T1000 (cell line): ENCODE measurements at regions not wholly inside any gene's neighbourhood (a gene's known extent, or its start where the extent isn't known, plus 50 kb on each side); places are given as distances from the start of the nearest gene placed in this dataset.

Experiments used
- DNase-seq: peaks from one replicate; lab custom pipeline; 2025; ENCODE audit warnings: mixed read lengths; lab: John Stamatoyannopoulos, UW

DNA sequence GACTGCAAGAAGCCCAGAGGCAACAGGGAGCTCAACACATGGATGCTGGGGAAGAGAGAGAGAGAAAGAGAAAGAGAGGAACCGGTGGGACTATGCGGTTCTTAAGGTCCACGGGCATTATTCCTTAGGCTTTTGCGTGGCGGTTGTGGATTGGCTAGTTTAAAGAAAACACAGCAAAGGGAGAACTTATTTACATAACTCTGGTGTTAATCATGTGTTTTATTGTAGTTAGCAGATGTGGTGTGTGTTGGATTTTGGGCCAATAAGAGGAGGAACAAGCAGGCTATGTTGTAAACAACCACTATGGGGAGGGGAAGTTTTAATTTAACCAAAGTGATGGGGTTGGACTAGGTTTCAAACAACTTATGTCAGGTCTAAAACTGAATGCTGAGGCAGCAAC, 275.3 kb upstream of the KLF12 start:
- no peak for DNase-seq

DNA sequence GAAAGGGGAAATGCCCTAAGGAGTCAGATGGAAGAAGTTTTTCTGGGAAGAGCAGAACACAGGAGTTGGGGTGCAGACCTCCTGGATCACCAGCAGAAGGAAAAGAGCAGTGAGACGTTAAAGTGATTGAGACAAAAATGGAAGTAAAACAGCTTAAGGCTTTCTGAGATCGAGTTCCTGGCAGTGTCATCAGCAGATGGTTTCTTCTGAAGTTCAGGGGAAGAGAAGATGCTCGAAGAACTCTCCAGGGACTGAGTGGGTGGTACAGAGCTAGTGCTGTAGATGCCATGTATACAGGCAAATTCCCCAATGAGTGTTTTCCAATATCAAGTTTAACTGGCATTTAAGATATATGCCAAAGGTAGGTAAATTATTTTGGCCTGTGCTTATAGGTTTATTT, 272.2 kb upstream of the KLF12 start:
- no peak for DNase-seq

GRCh38 chr13:74398599-74398998, 264.4 kb upstream of the KLF12 start:
- DNase-seq = no peak

- DNase-seq = no peak
These were observed 254.9 kb upstream of the KLF12 start for GRCh38 chr13:74389056-74389455.

- no peak for DNase-seq
These were observed 254.4 kb upstream of the KLF12 start for GRCh38 chr13:74388626-74389025.

DNA sequence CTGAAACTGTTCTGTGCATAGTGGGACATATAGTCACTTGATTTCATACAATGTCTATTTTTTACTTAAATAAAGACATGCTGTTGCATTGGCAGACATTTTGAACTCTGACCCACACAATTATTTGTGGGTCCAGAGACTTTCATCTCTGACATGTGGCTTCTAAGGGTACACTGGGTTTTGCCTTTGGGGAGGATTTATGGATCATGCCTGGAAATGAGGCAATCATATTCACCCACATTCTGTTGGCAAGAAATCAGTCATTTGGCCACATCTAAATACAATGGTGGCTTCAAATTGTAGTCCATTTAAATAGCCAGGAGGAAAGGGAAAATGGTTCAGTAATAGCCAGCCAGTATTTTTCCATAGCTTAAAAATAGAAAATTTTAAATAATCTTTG, 238.3 kb upstream of the KLF12 start:
- no peak for DNase-seq

DNA sequence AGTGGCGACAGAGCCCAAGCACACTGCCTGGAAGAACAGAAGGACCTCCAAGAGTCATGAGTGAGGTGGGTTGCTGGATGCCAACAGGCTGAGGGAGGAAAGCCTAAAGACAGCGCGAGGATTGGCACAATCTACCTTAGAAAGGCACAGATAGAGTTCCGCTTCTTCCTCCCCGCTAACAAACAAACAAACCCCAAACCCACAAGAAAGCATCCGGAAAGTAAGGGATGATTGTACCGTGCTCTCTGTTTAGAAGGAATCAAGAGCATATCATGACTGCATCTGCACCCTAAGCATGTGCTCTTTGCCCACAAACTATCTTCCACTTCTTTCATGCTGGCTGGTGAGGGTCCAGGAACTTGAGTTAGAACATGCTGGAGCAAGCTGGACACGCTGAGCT, 233.0 kb upstream of the KLF12 start:
- no peak for DNase-seq

DNA sequence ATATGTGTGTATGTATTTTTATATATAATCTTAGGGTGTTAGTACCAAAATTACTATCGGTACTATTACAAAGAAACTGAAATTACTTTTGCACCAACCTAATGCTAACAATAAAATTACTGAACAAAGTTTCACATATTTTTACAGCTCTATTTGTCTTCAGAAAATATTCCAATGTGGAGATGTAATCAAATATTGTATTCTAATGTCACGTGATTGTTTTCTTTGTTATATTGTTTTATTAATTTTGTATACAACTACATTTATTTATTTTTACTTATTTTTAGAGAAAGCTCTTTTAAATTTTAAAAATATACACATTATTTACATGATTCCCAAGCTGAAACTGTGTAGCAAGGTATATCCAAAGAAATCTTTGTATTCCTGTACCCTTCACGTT, 227.1 kb upstream of the KLF12 start:
- no peak for DNase-seq

GRCh38 chr13:74346960-74347359, 212.8 kb upstream of the KLF12 start:
- DNase-seq = no peak

GRCh38 chr13:74338341-74338740, 204.1 kb upstream of the KLF12 start:
- no peak for DNase-seq

DNA sequence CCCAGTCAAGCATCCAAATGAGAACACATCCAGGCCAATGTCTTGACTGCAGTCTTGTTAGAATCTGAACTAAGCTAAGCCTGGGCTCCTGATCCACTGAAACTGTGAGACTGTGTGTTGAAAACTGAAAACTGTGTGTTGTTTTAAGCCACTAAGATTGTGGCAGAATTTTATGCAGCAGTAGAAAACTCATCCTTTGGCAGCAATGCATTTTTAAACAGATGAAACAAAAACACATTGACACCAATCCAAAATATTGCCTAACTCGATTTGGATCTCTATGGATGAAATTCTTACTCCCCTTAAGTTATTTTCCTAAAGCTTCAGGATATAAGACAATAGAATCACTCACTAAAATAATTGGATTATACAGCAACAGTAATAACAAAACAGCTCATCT, 202.3 kb upstream of the KLF12 start:
- no peak for DNase-seq

GRCh38 chr13:74335370-74335769, 201.2 kb upstream of the KLF12 start:
- DNase-seq = no peak

GRCh38 chr13:74329962-74330361, 195.8 kb upstream of the KLF12 start:
- DNase-seq = no peak

DNA sequence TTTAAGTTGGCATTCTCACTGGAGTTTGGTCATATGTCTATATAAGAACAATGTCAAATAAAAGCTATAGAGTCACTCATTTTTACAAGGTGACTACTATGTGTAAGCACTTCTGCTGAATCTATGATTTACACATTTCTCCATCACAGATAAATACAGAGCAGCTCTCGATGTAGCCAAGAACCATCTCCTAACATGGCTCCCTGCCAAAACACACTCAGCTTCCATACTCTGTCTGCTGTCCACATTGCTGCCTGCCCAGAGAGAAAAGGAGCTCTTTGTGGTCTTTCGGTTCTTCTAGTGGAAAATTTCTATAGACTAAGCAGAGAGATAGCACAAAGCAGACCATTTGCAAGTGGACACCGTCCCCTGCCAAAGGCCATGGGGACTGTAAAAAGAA, 190.9 kb upstream of the KLF12 start:
- DNase-seq = no peak

GRCh38 chr13:74324338-74324737, 190.1 kb upstream of the KLF12 start:
- no peak for DNase-seq

DNA sequence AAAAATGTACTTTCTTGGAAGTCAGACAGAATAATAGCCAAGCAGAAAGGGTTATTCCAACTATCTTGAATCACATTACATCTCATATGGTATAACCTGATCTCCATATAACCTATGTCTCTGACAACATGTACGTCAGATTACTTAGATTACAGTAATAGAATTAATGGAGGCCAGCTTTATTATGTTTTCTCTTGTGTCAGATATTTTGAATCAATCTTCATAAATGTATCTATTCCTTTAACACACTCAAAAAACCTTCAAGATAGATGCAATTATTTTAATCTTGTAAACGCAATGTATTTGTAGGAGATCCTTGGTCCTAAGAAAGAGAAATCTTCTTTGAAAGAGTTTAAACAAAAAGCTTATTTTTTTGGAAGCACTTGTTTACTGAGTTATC, 188.4 kb upstream of the KLF12 start:
- DNase-seq = no peak

DNA sequence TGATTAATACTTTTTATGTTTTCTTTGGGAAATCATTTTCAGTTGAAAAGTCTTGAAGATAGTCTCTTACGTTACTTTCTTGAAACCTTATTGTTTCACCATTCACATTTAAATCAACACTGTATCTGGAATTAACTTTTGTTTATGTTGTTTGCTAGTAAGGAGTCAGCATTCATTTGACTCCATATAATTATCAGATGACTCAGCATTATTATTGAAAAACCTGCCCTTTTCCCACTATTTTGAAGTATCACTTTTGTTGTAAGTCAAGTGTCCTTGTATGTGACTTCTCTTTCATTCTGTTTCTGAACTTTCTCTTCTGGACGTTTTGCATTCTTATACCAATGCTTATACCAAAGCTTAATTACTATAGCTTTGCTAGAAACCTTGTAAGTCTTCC, 186.1 kb upstream of the KLF12 start:
- no peak for DNase-seq

GRCh38 chr13:74316547-74316946, 182.3 kb upstream of the KLF12 start:
- DNase-seq = no peak

DNA sequence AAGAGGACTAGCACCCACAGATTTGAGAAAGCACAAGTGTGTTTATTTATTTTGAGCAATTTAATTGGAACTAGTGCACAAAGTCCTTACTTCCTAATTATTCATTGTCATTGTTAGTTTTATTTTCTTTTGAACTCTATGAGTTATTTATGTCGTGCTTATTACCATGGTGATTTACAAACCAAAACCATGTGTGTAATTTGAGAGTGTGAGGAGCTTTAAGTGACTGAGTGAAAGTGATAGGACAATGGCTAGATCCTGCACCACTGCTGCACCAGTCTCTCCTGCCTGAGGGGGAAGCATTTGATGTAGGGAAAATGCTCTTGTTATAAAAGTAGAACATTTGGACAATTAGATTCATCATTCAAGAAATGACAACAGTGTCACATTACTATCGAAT, 172.3 kb upstream of the KLF12 start:
- DNase-seq = no peak

- DNase-seq = no peak
These were observed 171.7 kb upstream of the KLF12 start for GRCh38 chr13:74305876-74306275.

GRCh38 chr13:74301258-74301935, 167.2 kb upstream of the KLF12 start:
- no peak for DNase-seq

DNA sequence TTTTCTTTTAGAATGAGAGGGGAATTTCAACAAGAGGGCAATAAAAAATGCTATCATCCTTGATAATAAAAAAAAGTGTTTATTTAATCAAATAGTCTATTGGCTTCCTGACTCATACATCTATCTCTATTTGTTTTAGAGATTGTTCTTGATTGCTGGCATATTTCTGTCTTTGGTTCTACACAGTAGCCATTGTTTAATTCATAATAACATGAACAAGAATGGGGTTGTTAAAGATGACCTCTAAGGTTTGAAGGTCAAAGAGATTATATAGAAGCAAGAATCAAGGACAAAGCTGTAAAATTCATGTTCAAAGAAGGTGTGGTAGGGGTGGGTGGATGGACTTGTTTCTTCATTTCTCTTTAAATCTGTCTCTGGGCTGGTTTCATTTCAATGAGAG, 166.0 kb upstream of the KLF12 start:
- DNase-seq = no peak

DNA sequence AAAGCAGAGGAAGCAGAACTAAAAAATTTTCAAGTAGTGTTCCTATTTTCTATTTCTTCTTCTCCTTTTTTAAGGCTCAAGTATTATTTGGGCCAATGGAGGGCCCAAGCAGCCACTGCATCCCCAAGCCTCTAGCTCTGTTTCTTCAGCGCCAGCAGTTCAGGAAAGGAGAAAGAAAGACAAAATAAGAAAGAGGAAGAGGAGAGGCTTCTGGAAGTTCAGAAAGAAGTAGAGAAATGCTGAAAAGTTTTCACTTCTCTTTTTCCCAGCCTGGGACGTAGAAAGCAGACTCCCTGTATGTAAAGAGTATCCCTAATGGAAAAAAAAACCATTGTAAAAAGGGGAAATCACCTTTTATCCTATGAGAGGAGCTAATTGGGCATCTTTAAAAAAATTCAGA, 165.5 kb upstream of the KLF12 start:
- DNase-seq = no peak

DNA sequence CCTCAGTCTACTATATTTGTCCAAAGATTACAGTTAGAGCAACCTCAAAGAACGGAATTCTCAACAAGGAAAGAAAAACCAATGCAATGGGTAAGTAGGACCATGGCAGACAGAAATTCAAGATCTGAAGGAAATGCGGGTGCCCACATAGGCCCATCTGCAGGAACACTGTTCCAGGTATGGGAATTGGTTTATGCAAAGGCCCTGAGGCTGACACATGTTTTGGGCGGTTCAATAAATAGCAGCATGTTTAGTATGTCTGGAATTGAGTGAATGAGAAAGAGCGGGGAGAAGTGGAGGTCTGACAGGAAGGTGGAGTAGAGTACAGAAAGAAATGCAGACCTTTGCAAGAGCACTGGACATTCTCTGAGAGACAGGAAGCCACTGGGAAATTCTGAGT, 164.7 kb upstream of the KLF12 start:
- DNase-seq = no peak
